ENCODE measurements at regions not wholly inside any gene's neighbourhood (a gene's known extent, or its start where the extent isn't known, plus 50 kb on each side); places are given as distances from the start of the nearest gene placed in this dataset.

DNA sequence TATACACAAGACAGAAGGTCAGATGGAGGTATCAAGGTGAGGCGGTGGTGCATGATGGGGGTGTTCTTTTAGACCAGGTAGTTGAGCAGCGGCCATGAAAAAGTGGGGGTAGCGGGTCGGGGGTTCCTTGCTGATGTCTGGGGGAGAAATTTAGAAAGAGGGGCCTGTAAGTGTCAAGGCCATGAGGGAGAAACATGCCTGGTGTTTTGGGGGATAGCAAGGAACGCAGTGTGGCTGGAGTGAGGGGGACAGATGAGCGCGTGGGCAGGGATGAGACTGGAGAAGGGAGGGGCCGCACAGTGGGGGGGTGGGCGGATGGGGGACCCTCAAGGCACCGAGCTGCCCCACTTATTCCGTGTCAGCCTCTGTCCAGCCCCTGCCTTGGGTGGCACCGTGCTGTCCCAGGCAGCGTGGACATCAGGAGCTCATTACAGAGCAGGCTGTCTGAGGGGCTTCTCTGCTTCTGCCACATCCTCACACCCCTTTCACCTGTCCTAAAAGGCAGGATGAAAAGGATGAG lies 143.3 kb downstream of the SMAD6 start:
- dilution Hi-C loops (cut with HindIII; ENCODE audit: low sequenced_read_pairs, unreplicated experiment), result no loop called here
- no TSS peak for BruUV-seq (replicated peaks)

More for the DNA sequence above, 143.3 kb downstream of the SMAD6 start:
- ChIA-PET CTCF (no interaction called here), POLR2A (ENCODE audit: unreplicated experiment) (no interaction called here)
- Histone ChIP-seq H4K5ac (ENCODE audit: low read depth, low read length) (no peak overlapping the region), H2AFZ (replicated peaks; ENCODE audit: low read length, poor library complexity) (no peak overlapping the region), H3K4me1 (ENCODE audit: control insufficient read depth, insufficient read depth, low read length) (peaks cover 22% of the 10 kb centered on the region), H4K20me1 (ENCODE audit: insufficient read depth, low read length) (no peaks in the 10 kb centered on the region; the same call in 1 of the 2 replicates), H3K23ac (ENCODE audit: low read depth, low read length) (no peak overlapping the region), H3K56ac (ENCODE audit: extremely low read depth, insufficient read depth, low read length) (no peak overlapping the region), H2AK9ac (replicated peaks; ENCODE audit: low read depth, low read length, poor library complexity) (no peak overlapping the region), H3K9me1 (ENCODE audit: insufficient read depth, low read length) (peaks cover 17% of the 10 kb centered on the region), H3K79me1 (ENCODE audit: low read depth in 1 of 2, low read length in 2 of 2) (peaks cover 26 to 75% of the 10 kb centered on the region in 2 experiments), H2BK15ac (ENCODE audit: low read depth, low read length) (no peak overlapping the region), H3K4ac (ENCODE audit: low read depth, low read length) (no peak overlapping the region), H3K4me2 (ENCODE audit: low read depth, low read length) (no peak overlapping the region), H3K27me3 (ENCODE audit: control insufficient read depth, insufficient read depth, low read length) (no peaks in the 10 kb centered on the region), H4K8ac (ENCODE audit: low read depth in 2 of 2, low read length in 2 of 2) (no peak overlapping the region), H3K27ac (ENCODE audit: insufficient read depth, low read length) (no peak overlapping the region), H4K91ac (ENCODE audit: insufficient read depth, low read depth, low read length) (peak overlapping the region; percentile 50; the same call in 1 of the 2 replicates), H3K14ac (replicated peaks; ENCODE audit: low read depth, low read length) (no peak overlapping the region), H3K36me3 (ENCODE audit: control insufficient read depth, insufficient read depth, low read length) (peaks cover 1% of the 10 kb centered on the region; the same call in 1 of the 2 replicates), H3K9me3 (ENCODE audit: control insufficient read depth, insufficient read depth, low read length) (no peaks in the 10 kb centered on the region), H2AK5ac (ENCODE audit: low read depth, low read length) (peak overlapping the region; percentile 2; the same call in 1 of the 2 replicates), H3K18ac (ENCODE audit: low read depth, low read length) (no peak overlapping the region), H3K4me3 (ENCODE audit: insufficient read depth, low read depth, low read length) (no peak overlapping the region), H3K9ac (ENCODE audit: low read depth, low read length) (no peak overlapping the region), H2BK5ac (ENCODE audit: low read depth, low read length, poor library complexity, severe bottlenecking) (no peak overlapping the region), H2BK120ac (ENCODE audit: low read depth, low read length) (no peak overlapping the region), H2BK20ac (ENCODE audit: low read depth, low read length) (no peak overlapping the region)
- no peak for TF ChIP-seq MAZ (IDR thresholded peaks at IDR 0.05; ENCODE audit: borderline replicate concordance, low read depth, low read length)
- no peak for TF ChIP-seq CHD1 (IDR thresholded peaks at IDR 0.05; ENCODE audit: low read depth, low read length)
- no peak for TF ChIP-seq RCOR1 (IDR thresholded peaks at IDR 0.05; ENCODE audit: insufficient replicate concordance, low read length)
- TF ChIP-seq, protein P1, sequence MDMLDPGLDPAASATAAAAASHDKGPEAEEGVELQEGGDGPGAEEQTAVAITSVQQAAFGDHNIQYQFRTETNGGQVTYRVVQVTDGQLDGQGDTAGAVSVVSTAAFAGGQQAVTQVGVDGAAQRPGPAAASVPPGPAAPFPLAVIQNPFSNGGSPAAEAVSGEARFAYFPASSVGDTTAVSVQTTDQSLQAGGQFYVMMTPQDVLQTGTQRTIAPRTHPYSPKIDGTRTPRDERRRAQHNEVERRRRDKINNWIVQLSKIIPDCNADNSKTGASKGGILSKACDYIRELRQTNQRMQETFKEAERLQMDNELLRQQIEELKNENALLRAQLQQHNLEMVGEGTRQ (IDR thresholded peaks at IDR 0.05; ENCODE audit: low read depth, low read length), result no peak
- no peak for TF ChIP-seq MAFK (IDR thresholded peaks at IDR 0.05; ENCODE audit: low read depth, low read length)
- no peak for TF ChIP-seq RFX5 (IDR thresholded peaks at IDR 0.05; ENCODE audit: low read depth, low read length)
- TF ChIP-seq, protein P2, sequence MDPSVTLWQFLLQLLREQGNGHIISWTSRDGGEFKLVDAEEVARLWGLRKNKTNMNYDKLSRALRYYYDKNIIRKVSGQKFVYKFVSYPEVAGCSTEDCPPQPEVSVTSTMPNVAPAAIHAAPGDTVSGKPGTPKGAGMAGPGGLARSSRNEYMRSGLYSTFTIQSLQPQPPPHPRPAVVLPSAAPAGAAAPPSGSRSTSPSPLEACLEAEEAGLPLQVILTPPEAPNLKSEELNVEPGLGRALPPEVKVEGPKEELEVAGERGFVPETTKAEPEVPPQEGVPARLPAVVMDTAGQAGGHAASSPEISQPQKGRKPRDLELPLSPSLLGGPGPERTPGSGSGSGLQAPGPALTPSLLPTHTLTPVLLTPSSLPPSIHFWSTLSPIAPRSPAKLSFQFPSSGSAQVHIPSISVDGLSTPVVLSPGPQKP (IDR thresholded peaks at IDR 0.05; ENCODE audit: borderline replicate concordance, low read depth, low read length), result no peak
- TF ChIP-seq NFE2L2 (IDR thresholded peaks at IDR 0.05; ENCODE audit: low read depth, low read length), result no peak
- TF ChIP-seq BHLHE40 (IDR thresholded peaks at IDR 0.05; ENCODE audit: low read depth, low read length), result no peak
- TF ChIP-seq RAD21 (IDR thresholded peaks at IDR 0.05; ENCODE audit: low read length), result no peak
- TF ChIP-seq POLR2A (IDR thresholded peaks at IDR 0.05; ENCODE audit: low read depth, low read length), result no peak
- TF ChIP-seq FOS (IDR thresholded peaks at IDR 0.05; ENCODE audit: low read depth, low read length), result no peak
- no peak for TF ChIP-seq MXI1 (IDR thresholded peaks at IDR 0.05; ENCODE audit: borderline replicate concordance, low read depth, low read length)
- intact Hi-C loops (cut with micrococcal nuclease) (no loop called here), in situ Hi-C loops (cut with MboI; ENCODE audit: low sequenced_read_pairs) (loop anchor here (25.0 kb wide), 1 partner anchor 133 kb away; the partner anchor contains the start of gene SMAD6)
- DNase-seq (no peak), ATAC-seq (ENCODE audit: low read depth) (no peak)
- 55% methylated on average over 2 of the region's 13 CpGs; no CpG with 5 or more reads in 1 of the 2 experiments for WGBS, 2 experiments (ENCODE audit: extremely low coverage in 2 of 2, insufficient read length in 1 of 2)
